Esophagus squamous epithelium (tissue), 4 donors: ENCODE measurements at regions not wholly inside any gene's neighbourhood (a gene's known extent, or its start where the extent isn't known, plus 50 kb on each side); places are given as distances from the start of the nearest gene placed in this dataset.

Source experiments
- CTCF ChIP-seq, 6 experiments: fragments of 450-650 bp in 4 of 6; fragments of 200-600 bp in 2 of 6; sonication (generic) in 2 of 6; IDR thresholded peaks; one replicate each; pipeline ENCODE4 v1.5.1; 2016 to 2019; ENCODE audit warnings: antibody characterized with exemption in 6 of 6, mild to moderate bottlenecking in 4 of 6, moderate library complexity in 4 of 6
- POLR2A ChIP-seq, 4 donors: fragments of 450-650 bp; IDR thresholded peaks; one replicate each; pipeline ENCODE4 v1.6.1; 2017; ENCODE audit warnings: antibody characterized with exemption in 4 of 4, mild to moderate bottlenecking in 4 of 4, moderate library complexity in 3 of 4

DNA sequence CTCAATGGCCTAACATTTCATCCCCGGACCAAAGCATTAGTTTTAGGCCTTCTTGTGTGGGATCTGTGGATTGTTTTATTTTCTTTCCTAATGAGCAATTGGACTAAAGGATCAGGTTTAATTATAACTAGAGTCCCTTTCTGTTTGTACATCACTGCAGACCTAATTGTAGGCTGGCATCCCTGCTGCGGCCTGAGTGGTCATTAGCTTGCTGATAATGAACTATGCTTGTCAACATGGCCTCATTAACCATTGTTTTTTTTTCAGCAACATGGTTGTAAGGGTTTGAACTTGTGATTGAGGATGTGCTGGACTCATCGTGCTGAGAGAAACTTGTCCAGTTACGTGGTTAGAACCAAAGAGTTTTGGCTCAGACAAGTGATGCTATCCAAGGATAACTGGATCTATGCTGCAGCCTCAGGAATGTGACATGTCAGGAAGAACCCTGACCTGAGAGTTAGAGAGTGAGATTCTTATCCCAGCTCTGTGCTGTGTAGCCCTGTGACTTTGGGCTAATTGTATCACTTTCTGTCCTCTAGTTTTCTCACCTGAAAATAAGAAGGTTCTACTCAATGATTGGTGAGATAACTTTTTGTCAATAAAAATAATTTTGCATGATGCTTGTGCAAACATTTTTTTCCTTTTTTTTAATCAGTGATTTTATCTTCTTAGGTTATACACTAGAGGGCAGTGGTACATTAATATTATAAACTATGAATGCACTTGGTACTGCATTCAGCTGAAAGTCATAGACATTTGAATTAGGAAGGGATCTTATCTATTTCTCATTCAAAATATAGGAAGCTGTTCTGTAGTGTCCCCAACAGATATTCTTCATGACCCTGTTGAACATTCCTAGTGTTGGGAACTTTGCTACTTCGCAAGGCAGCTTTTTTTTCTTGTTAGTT lies 140.9 kb downstream of the RNF144B start:
- TF ChIP-seq CTCF (IDR thresholded peaks at IDR 0.05) (peak in 2 of 6 experiments; percentile 29 to 47), POLR2A (IDR thresholded peaks at IDR 0.05) (no peak)
